SK-N-SH (cell line): ENCODE measurements at regions not wholly inside any gene's neighbourhood (a gene's known extent, or its start where the extent isn't known, plus 50 kb on each side); places are given as distances from the start of the nearest gene placed in this dataset.

Experiments
- CTCF ChIP-seq: fragments of 200-600 bp; sonication (generic); IDR thresholded peaks from 2 replicates; pipeline ENCODE4 v1.6.1; 2017; ENCODE audit warnings: antibody characterized with exemption, mild to moderate bottlenecking, moderate library complexity
- EP300 ChIP-seq, 2 experiments: IDR thresholded peaks; 2 replicates each; pipeline versions ENCODE4 v1.4.0 to v1.6.1; 2012; ENCODE audit warnings: borderline replicate concordance in 1 of 2, low read depth in 1 of 2, low read length in 1 of 2

- no peak for TF ChIP-seq CTCF
- TF ChIP-seq EP300 (IDR thresholded peaks at IDR 0.05; ENCODE audit: borderline replicate concordance in 1 of 2, low read depth in 1 of 2, low read length in 1 of 2), result no peak
These were observed 970.4 kb downstream of the EPHA4 start for GRCh38 chr2:220601674-220602073.
